WTC11 (cell line): ENCODE measurements at regions not wholly inside any gene's neighbourhood (a gene's known extent, or its start where the extent isn't known, plus 50 kb on each side); places are given as distances from the start of the nearest gene placed in this dataset.

ENCODE experiments used
- MYBL2 ChIP-seq: sonication (generic); formaldehyde crosslinking; IDR thresholded peaks from 2 replicates; pipeline ENCODE4 v1.8.1; 2023; ENCODE audit warnings: mild to moderate bottlenecking, moderate library complexity, missing genetic modification reagents
- TCF7 ChIP-seq: sonication (generic); formaldehyde crosslinking; IDR thresholded peaks from 2 replicates; pipeline ENCODE4 v1.8.0; 2022; ENCODE audit warnings: mild to moderate bottlenecking, low read depth, missing genetic modification reagents, moderate library complexity
- ZNF121 ChIP-seq: sonication (generic); formaldehyde crosslinking; IDR thresholded peaks from 2 replicates; pipeline ENCODE4 v1.8.0; 2023; ENCODE audit warnings: missing genetic modification reagents
- ZNF317 ChIP-seq: sonication (generic); formaldehyde crosslinking; IDR thresholded peaks from 2 replicates; pipeline ENCODE4 v1.8.1; 2023; ENCODE audit warnings: low read depth, mild to moderate bottlenecking, moderate library complexity, missing genetic modification reagents, borderline replicate concordance
- TF ChIP-seq, protein P1 (sequence below): fragments of 200-600 bp; IDR thresholded peaks from 2 replicates; pipeline ENCODE4 v1.8.0; 2022; ENCODE audit warnings: antibody characterized with exemption

DNA sequence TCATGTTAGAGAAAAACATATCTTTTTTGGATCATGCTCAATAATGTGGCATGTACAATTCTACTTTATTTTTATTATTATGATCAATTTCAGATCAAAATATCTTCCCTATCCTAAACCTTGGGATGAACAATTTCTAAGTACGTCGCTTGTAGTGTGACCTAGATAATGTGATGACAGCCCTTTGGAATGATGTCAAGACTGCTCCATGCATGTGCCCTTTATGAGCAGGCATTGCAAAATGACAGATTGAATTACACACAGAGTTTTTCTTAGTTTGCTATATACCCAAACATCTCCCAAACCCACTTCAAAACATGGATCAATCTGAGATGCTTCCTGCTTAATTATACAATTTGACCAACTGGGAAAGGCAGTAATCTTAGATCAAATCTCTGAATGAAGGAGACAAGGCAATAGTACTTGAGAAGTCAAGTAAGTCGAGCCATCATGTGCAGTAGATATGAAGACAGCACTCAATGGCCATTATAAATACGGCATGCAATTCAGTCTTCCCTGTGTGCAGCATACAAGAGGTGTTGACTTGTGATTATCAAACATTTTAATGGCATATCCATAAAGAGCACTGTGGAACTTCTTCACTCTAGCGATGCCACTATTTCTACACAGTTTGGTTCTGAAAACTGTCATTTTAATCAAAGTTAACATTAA, 294.8 kb downstream of the RNF144B start:
- TF ChIP-seq ZNF317 (CRISPR knock-in tag) (no peak), TCF7 (CRISPR knock-in tag) (no peak), MYBL2 (CRISPR knock-in tag) (no peak), ZNF121 (CRISPR knock-in tag) (no peak)
- TF ChIP-seq, protein P1, sequence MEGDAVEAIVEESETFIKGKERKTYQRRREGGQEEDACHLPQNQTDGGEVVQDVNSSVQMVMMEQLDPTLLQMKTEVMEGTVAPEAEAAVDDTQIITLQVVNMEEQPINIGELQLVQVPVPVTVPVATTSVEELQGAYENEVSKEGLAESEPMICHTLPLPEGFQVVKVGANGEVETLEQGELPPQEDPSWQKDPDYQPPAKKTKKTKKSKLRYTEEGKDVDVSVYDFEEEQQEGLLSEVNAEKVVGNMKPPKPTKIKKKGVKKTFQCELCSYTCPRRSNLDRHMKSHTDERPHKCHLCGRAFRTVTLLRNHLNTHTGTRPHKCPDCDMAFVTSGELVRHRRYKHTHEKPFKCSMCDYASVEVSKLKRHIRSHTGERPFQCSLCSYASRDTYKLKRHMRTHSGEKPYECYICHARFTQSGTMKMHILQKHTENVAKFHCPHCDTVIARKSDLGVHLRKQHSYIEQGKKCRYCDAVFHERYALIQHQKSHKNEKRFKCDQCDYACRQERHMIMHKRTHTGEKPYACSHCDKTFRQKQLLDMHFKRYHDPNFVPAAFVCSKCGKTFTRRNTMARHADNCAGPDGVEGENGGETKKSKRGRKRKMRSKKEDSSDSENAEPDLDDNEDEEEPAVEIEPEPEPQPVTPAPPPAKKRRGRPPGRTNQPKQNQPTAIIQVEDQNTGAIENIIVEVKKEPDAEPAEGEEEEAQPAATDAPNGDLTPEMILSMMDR: no peak
